NCI-H524 (cell line): ENCODE measurements at regions not wholly inside any gene's neighbourhood (a gene's known extent, or its start where the extent isn't known, plus 50 kb on each side); places are given as distances from the start of the nearest gene placed in this dataset.
"Not testable (repeated sequence)": the region's sequence is repeated elsewhere in the genome, so short reads cannot be mapped to it uniquely, and the experiment has no call there.

ENCODE experiments used
- DNase-seq, 2 experiments: peaks; one replicate each; lab custom pipeline; 2025; lab: John Stamatoyannopoulos, UW

GRCh38 chr17:36846410-36847292, 90.6 kb upstream of the LHX1 start:
- DNase-seq = peak in 1 of 2 experiments; percentile 54

- no peak for DNase-seq
These were observed 89.0 kb upstream of the LHX1 start for GRCh38 chr17:36848008-36848902.

- not testable (repeated sequence) for DNase-seq
These were observed 88.3 kb upstream of the LHX1 start for GRCh38 chr17:36849020-36849419.

- DNase-seq = peak in 1 of 2 experiments; percentile 32
These were observed 87.4 kb upstream of the LHX1 start for GRCh38 chr17:36849871-36850348.

- no peak for DNase-seq
These were observed 86.5 kb upstream of the LHX1 start for GRCh38 chr17:36850790-36851189.

- DNase-seq = no peak
These were observed 86.0 kb upstream of the LHX1 start for GRCh38 chr17:36851250-36851649.

GRCh38 chr17:36852478-36852877, 84.8 kb upstream of the LHX1 start:
- not testable (repeated sequence) for DNase-seq

GRCh38 chr17:36854982-36855381, 82.3 kb upstream of the LHX1 start:
- no peak for DNase-seq

GRCh38 chr17:36855459-36855858, 81.8 kb upstream of the LHX1 start:
- DNase-seq = no peak

GRCh38 chr17:36856222-36856621, 81.1 kb upstream of the LHX1 start:
- no peak for DNase-seq

- DNase-seq = no peak
These were observed 80.3 kb upstream of the LHX1 start for GRCh38 chr17:36856903-36857381.

GRCh38 chr17:36857698-36858097, 79.6 kb upstream of the LHX1 start:
- no peak for DNase-seq

- peak; percentile 30 to 49 for DNase-seq
These were observed 78.9 kb upstream of the LHX1 start for GRCh38 chr17:36858119-36859002.

GRCh38 chr17:36859003-36859300, 78.3 kb upstream of the LHX1 start:
- no peak for DNase-seq

- no peak for DNase-seq
These were observed 77.6 kb upstream of the LHX1 start for GRCh38 chr17:36859706-36860105.

GRCh38 chr17:36861531-36861930, 75.7 kb upstream of the LHX1 start:
- no peak for DNase-seq

- DNase-seq = no peak
These were observed 75.0 kb upstream of the LHX1 start for GRCh38 chr17:36862116-36862920.

GRCh38 chr17:36863131-36863530, 74.1 kb upstream of the LHX1 start:
- no peak for DNase-seq

- no peak for DNase-seq
These were observed 73.3 kb upstream of the LHX1 start for GRCh38 chr17:36863676-36864612.
